HG02852 (cell line): ENCODE measurements at regions not wholly inside any gene's neighbourhood (a gene's known extent, or its start where the extent isn't known, plus 50 kb on each side); places are given as distances from the start of the nearest gene placed in this dataset.

Experiments
- ATAC-seq: cut with Tn5 transposase; IDR thresholded peaks from one replicate; pipeline ENCODE4 v1.9.1; 2021; ENCODE audit warnings: mild to moderate bottlenecking, moderate library complexity; ENCODE audit not compliant: unreplicated experiment

DNA sequence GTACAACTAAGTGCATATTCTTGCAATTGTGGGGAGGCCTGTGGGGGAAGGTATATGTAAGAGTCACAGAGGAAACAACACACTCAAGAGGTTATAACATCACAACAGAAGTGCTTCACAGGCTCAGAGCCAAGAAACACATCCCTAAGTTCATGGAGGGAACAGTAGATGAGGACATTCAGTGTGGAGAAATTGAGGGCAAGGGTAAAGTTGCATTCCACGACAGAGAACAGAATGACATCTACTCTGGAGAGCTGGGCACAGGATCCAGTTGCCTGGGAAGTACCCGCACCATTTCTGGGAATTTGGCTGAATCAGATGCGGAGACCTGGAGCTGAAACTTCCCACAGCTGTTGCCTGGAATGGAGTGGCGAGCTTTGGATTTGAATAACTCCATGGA lies 197.2 kb downstream of the NXNL2 start:
- no peak for ATAC-seq

DNA sequence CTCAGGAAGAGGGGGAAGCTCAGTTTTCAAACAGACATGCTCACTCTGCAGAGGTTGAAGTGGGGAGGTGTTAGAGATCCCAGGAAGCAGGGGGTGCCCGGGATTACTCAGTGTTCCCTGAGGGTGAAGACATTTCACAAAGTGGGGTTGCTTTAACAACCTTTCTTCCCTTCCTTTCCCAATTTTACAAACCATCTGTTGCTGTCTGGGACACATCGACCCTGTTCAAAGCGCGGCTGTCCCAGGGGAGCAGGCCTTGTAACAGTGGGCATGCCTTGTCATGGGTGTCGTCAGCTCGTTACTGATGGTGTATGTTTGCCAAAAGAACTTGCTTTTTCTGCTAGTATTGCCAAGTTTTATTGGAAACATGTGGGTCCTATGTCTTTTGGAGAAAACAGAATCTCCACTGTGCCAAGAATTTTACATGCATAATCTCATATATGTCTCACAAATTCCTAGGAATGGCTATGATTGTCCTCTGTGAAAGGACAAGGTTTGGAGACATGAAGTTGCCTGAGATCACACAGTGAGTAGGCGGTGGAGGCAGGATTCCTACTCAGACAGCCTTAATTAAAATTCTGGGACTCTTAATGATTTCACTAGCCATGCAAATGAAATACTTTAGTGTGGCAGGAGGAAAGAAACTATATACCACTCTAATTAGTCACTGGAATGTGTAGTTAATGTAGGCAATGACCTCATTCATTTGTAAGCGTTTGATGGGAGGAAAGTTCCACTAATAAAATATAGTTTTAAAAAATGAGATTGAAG lies 198.9 kb downstream of the NXNL2 start:
- no peak for ATAC-seq

DNA sequence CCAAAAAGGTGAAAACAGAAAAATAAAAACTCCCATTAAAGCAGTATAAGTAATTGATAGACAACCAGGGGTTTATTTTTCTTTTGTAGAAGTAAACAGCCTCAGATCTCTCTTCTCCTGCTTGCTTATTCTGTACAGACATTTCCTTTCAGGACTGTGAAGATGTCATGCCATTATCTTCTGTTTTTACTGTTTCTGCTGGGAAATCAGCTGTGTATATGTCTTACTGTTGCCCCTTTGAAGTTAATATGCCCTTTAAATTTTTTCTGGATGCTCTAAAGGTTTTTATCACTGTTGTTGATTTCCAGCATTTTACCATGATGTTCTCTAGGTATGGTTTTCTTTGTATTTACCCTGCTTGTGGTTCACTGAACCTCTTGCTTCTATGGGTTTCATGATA lies 199.5 kb downstream of the NXNL2 start:
- no peak for ATAC-seq

GRCh38 chr9:88736136-88736637 lies 201.2 kb downstream of the NXNL2 start:
- ATAC-seq, result no peak

- ATAC-seq, result no peak
Measured at GRCh38 chr9:88737031-88737430, 202.1 kb downstream of the NXNL2 start.

- no peak for ATAC-seq
Measured at GRCh38 chr9:88737876-88738275, 202.9 kb downstream of the NXNL2 start.

- no peak for ATAC-seq
Measured at GRCh38 chr9:88738709-88739108, 203.7 kb downstream of the NXNL2 start.

DNA sequence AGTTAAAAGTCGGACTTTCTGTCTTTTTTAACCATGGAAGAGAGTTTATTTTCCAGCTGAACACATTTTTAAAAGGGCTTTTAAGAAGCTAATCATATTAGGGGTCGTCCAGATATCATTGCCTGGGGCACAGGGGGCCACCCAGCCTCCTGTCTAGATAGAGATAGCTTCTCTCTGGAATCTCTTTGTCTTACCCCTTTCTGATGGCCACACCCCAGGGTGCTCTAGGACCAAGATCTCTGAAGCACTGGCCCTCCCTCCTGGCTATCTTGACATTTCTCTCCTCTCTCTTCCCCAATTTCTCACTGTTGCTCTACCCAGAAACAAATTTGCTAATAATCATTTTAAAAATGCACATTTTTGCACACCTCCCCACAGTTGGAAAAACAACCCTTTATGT lies 204.4 kb downstream of the NXNL2 start:
- no peak for ATAC-seq

DNA sequence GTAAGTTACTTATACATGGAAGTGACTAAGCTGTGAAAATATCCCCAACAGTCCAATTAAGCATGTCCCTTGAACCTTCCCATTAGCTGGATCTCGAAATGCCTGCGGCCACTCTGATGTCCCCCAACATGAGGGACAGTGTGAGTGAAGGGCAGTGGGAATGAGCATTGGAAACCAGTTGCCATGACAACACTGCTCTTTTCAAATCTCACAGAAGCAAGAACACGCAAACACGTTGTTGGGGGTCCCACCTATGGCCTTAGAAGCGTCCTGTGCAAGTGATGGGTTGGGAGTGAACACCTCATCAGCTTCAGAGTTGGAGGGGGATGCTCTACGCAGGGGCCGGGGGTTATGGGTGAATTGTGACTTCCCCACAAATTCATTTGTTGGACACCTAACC lies 205.9 kb downstream of the NXNL2 start:
- ATAC-seq, result no peak

DNA sequence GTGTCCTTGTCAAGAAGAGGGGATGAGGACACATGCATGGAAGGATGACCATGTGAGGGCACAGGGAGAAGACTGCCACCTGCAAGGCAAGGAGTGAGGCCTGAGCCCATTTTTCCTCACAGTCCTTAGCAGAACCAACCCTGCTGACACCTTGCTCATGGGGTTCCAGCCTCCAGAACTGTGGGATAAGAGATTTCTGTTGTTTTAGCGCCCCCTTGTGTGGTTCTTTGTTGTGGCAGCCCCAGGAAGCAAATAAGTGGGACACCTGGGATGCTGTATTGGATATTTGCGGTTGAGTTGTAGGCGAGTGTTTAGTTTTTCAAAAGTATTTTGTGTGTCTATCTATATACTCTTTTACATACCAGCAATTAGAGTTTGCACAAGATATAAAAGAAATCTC lies 206.4 kb downstream of the NXNL2 start:
- no peak for ATAC-seq

DNA sequence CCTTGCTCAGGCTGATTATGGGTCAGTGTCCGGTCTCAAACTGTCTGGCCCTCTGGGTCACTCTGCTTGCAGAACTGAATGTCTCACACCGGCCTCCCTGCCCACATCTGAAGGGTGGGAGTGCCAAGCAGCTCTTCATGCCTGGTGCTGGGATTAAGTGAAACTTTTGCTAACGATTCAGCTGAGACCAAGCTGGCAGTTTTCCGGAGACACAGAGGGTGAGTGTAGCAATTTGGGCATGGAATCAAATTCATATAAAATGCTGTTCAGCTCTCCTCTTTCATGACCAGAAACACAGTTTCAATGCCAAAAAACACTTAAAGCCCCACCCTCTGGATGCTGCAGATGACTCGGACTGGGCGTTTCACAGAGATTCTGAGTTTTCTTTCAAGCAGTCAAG lies 207.5 kb downstream of the NXNL2 start:
- ATAC-seq, result no peak

DNA sequence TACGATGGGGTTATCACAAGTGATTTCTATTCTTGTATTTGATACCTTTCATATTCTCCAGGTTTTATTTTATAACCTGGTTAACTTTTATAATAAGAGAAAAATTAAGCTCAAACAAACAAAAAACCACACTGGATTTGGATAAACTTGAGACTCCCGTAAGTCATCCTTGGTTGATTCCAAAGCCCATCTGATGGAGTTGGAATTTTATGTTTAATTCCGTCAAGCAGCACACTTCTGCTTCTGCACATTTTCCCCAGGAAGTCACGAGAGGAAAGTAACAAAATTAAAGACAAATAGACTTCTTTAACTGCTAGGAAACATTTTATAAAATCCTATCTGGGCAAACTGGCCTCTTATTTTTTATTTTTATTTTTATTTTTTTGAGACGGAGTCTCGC lies 207.9 kb downstream of the NXNL2 start:
- no peak for ATAC-seq

DNA sequence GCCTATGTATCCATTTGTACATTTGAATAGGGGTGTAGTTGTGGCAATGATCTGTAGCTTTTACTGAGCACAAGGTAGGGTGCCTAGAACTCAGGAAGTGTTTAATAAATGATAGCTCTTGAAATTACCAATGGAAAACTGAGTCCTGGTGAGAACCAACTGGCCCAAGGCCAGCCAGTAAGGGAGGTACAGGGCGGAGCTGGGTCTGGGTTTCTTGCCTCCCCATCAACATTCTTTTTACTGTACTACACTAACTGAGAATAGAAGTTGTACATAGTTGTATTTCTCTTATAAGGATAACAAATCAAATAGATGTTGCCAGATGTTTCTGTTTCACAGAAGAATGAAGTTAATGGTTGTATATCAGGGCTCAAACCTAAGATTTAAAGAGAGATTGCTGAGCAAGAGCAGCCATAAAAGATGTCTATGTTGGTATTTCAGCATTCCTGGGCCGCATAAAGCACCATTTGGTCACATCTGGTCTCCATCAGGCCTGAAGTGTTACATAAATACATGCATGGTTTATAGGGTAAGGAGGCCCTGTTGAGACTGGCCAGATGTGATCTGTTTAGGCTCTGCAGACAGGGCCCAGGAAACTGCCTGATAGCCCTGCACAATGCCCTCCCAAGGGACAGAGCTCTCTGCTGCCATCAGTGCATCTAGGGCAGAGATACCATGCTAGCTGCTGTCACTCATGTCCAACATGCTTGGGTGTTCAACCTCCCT lies 210.5 kb downstream of the NXNL2 start:
- no peak for ATAC-seq

DNA sequence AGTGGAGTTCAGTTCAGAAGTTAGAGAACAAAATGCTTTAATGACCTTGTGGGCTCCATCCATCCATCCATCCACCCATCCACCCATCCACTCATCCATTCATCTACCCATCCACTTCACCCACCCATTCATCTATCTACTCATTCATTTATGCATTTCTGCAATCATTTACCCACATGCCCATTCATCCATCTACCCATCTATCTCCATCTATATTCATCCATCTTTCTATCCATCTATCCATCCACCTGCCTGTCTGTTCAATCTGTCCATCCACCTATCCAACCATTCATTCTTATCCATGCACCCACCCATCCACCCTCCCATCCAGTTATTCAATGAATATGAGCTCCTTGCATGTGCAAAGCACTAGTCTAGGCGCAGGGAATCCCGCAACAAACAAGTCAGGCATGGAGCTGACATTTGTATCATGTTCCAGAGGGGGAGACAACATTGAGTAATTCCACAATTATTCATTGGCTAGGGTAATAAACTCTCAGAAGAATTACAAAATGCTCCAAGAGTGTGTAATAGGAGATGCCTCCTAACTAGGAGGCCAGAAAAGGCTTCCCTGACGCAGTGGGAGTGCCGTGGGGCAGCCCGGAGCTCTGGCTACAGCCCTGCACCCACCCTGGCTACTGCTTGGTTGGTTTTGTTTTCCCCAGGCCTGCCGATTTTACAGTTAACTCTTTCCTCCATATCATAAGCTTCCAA lies 211.2 kb downstream of the NXNL2 start:
- no peak for ATAC-seq

- ATAC-seq, result no peak
Measured at GRCh38 chr9:88746743-88747398, 211.9 kb downstream of the NXNL2 start.

DNA sequence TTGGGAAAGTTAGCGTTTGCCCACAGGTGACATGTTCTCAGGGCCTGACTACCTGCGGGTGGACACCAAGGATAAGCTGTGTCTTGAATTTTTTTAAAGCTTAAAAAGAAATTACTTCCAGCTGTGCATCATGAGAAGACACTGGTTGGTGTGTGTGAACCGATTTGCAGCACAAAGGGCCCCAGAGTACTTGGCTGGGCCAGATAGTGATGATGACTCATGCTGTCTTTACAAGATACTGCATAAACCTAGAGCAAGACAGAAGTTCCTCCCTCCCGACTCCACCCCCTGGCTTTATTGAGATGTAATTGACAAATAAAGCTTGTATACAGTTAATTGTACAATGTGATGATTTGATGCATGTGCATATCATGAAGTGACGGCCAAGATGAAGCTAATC lies 212.8 kb downstream of the NXNL2 start:
- no peak for ATAC-seq

- no peak for ATAC-seq
Measured at GRCh38 chr9:88748566-88749261, 213.7 kb downstream of the NXNL2 start.

- no peak for ATAC-seq
Measured at GRCh38 chr9:88749420-88749819, 214.4 kb downstream of the NXNL2 start.

- ATAC-seq, result no peak
Measured at GRCh38 chr9:88750832-88751360, 215.9 kb downstream of the NXNL2 start.

DNA sequence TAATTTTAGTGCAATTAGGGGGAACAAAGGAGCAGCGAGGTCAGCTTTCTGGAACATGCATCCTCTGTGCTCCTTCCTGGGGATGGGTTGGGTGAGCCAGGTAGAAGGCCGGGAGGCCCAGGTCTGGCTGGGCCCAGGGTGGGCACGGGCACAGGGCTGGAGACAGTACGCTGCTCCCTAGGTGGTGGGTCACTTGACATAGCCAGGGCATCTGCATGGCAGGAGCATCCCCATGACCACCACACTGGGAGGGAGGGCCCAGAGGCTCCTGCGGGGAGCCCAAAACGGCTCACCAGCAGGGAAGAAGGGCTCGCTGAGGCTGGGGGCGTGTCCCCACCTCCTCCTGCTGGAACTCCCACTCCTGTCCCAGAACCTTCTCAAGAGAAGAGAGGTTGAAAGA lies 216.8 kb downstream of the NXNL2 start:
- no peak for ATAC-seq
